MM.1S (cell line): ENCODE measurements at regions not wholly inside any gene's neighbourhood (a gene's known extent, or its start where the extent isn't known, plus 50 kb on each side); places are given as distances from the start of the nearest gene placed in this dataset.

Source experiments
- EZH2phosphoT487 ChIP-seq: fragments of 300-600 bp; sonication (generic); IDR thresholded peaks from 2 replicates; pipeline ENCODE4 v1.6.1; 2018; ENCODE audit warnings: antibody characterized with exemption, low read length
- TF ChIP-seq, protein P1 (sequence below): fragments of 300-600 bp; sonication (generic); IDR thresholded peaks from 2 replicates; pipeline ENCODE4 v1.5.1; 2016; ENCODE audit warnings: antibody characterized with exemption, low read length, mixed read lengths

DNA sequence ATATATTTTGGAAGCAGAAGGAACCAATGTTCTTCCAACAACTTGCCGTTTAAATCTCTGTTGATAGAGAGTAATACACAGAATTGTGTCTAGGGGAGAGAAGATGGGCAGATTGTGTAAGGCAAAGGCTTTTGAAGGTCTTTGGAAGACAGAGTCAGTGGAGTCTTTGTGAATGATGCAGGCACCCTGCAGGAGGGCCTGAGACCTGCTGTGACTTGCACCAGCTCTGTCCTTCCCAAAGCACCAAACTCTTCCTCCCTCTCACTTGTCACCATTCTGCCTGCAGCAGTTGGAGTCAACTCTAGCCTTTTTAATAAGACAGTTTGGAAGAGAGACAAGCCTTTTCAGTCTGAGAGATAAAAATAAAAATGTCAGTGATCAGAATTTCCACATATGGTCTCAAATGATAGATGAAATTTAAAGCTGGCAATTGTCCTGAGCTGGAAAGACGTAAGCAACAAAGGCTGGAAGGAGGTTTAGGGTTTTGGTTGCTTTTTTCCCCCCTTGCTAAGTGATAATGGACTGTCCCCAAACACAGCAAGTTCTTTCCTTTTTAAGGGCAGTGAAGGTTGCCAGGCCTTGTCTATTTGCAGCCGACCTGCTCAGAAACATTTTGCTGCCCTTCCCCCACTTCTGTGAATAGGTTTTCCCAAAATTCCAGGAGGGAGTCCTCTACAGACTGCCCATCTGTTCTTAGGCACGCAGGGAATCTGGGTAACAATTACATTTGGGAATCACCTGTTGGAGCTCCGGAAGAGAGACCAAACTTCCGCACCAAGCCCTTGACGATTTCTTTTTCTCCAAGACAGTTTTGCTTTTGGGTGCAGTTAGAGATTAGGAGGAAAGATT, 103.0 kb upstream of the NTF3 start:
- TF ChIP-seq, protein P1, sequence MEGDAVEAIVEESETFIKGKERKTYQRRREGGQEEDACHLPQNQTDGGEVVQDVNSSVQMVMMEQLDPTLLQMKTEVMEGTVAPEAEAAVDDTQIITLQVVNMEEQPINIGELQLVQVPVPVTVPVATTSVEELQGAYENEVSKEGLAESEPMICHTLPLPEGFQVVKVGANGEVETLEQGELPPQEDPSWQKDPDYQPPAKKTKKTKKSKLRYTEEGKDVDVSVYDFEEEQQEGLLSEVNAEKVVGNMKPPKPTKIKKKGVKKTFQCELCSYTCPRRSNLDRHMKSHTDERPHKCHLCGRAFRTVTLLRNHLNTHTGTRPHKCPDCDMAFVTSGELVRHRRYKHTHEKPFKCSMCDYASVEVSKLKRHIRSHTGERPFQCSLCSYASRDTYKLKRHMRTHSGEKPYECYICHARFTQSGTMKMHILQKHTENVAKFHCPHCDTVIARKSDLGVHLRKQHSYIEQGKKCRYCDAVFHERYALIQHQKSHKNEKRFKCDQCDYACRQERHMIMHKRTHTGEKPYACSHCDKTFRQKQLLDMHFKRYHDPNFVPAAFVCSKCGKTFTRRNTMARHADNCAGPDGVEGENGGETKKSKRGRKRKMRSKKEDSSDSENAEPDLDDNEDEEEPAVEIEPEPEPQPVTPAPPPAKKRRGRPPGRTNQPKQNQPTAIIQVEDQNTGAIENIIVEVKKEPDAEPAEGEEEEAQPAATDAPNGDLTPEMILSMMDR: no peak
- no peak for TF ChIP-seq EZH2phosphoT487
